Stomach (tissue), 8 donors: ENCODE measurements at regions not wholly inside any gene's neighbourhood (a gene's known extent, or its start where the extent isn't known, plus 50 kb on each side); places are given as distances from the start of the nearest gene placed in this dataset.

ENCODE experiments used
- DNase-seq, 2 donors: peaks; one replicate each; pipeline versions ENCODE4 v3.0.0 to v3.0.0-alpha.2; 2013 to 2019
- H3K27ac ChIP-seq, 5 donors: fragments of 200-600 bp in 4 of 5; sonication (generic) in 4 of 5; one replicate each; pipeline ENCODE4 v1.5.1; 2013 to 2019; ENCODE audit warnings: mild to moderate bottlenecking in 1 of 5, moderate library complexity in 1 of 5
- H3K27me3 ChIP-seq, 3 donors: fragments of 200-600 bp; sonication (generic); one replicate each; pipeline ENCODE4 v1.5.1; 2017 to 2019; ENCODE audit warnings: mixed run types in 1 of 3
- H3K36me3 ChIP-seq, 4 donors: fragments of 200-600 bp; sonication (generic); 1 replicate in 3 of 4; 2 replicates in 1 of 4; pipeline ENCODE4 v1.5.1; 2016 to 2019
- H3K4me1 ChIP-seq, 4 donors: fragments of 200-600 bp; sonication (generic); one replicate each; pipeline ENCODE4 v1.5.1; 2016 to 2019
- H3K4me3 ChIP-seq, 4 donors: fragments of 200-600 bp; sonication (generic) in 3 of 4; one replicate each; pipeline ENCODE4 v1.5.1; 2016 to 2019; ENCODE audit warnings: mild to moderate bottlenecking in 1 of 4
- H3K9me3 ChIP-seq, 4 donors: fragments of 200-600 bp; sonication (generic); one replicate each; pipeline ENCODE4 v1.5.1; 2016 to 2019
- EP300 ChIP-seq: sonication (generic); formaldehyde crosslinking; IDR thresholded peaks from one replicate; pipeline ENCODE4 v1.6.1; 2017; ENCODE audit warnings: antibody characterized with exemption
- POLR2A ChIP-seq, 4 donors: fragments of 450-650 bp; IDR thresholded peaks; one replicate each; pipeline ENCODE4 v1.6.1; 2016; ENCODE audit warnings: antibody characterized with exemption in 4 of 4, control low read depth in 2 of 4, mild to moderate bottlenecking in 1 of 4, moderate library complexity in 1 of 4
- POLR2AphosphoS5 ChIP-seq, 3 donors: sonication (generic); formaldehyde crosslinking; IDR thresholded peaks; one replicate each; pipeline ENCODE4 v1.6.1; 2016; ENCODE audit warnings: antibody characterized with exemption in 3 of 3
- WGBS, 5 donors: extraction: QIAGEN DNeasy Blood & Tissue Kit in 3 of 5; methylation state at CpG; one replicate each; pipeline versions ENCODE4 v1.1.5 to v1.1.7; 2013 to 2018; 5-methylcytosine and 5-hydroxymethylcytosine counted together
- intact Hi-C: fragments of 100-400 bp; cut with DNase I; formaldehyde crosslinking; loops from one replicate; pipeline ENCODE4 v1.15.1; 2023; ENCODE audit warnings: low total_unique reads
- TF ChIP-seq, protein P1 (sequence below), 7 experiments: fragments of 450-650 bp in 4 of 7; fragments of 200-600 bp in 3 of 7; sonication (generic) in 3 of 7; IDR thresholded peaks; one replicate each; pipeline ENCODE4 v1.5.1; 2016 to 2019; ENCODE audit warnings: antibody characterized with exemption in 7 of 7, control low read depth in 2 of 7, mild to moderate bottlenecking in 1 of 7
- donor health status: healthy with polysubstance abuse.
- donor health status: Bipolar disorder and iron deficiency.
- donor health status: healthy.

DNA sequence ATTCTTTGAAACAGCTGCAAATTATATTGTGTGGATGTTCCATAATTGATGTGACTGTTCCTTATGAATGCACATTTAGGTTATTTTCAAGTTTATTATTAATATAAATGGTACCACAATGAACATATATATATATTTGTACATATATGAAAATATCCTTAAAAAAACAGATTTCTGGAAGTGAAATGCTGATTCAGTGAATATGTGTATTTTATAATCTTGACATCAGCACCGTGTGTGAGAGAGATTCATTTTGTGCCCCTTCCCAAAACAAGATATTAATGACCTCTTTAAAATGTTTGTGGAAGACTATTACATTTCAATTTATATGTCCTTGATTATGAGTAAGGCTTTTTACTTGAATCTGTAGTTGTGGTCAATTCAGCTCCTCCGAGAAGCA lies 75.7 kb upstream of the PTPRT start:
- DNase-seq, result no peak
- intact Hi-C loops, result no loop called here
- peaks cover 0 to 6% (median 0%) of the 10 kb centered on the region in 3 donors for H3K27me3 ChIP-seq
- H3K9me3 ChIP-seq, result no peaks in the 10 kb centered on the region
- no peaks in the 10 kb centered on the region for H3K4me1 ChIP-seq
- 49 to 67% (median 61%) methylated on average over 2 of the region's 2 CpGs for WGBS, 5 donors
- no peak overlapping the region for H3K27ac ChIP-seq
- TF ChIP-seq, protein P1, sequence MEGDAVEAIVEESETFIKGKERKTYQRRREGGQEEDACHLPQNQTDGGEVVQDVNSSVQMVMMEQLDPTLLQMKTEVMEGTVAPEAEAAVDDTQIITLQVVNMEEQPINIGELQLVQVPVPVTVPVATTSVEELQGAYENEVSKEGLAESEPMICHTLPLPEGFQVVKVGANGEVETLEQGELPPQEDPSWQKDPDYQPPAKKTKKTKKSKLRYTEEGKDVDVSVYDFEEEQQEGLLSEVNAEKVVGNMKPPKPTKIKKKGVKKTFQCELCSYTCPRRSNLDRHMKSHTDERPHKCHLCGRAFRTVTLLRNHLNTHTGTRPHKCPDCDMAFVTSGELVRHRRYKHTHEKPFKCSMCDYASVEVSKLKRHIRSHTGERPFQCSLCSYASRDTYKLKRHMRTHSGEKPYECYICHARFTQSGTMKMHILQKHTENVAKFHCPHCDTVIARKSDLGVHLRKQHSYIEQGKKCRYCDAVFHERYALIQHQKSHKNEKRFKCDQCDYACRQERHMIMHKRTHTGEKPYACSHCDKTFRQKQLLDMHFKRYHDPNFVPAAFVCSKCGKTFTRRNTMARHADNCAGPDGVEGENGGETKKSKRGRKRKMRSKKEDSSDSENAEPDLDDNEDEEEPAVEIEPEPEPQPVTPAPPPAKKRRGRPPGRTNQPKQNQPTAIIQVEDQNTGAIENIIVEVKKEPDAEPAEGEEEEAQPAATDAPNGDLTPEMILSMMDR (IDR thresholded peaks at IDR 0.05), result no peak
- TF ChIP-seq EP300 (no peak), POLR2A (IDR thresholded peaks at IDR 0.05) (no peak), POLR2AphosphoS5 (IDR thresholded peaks at IDR 0.05) (no peak)
- H3K4me3 ChIP-seq, result no peak overlapping the region
- no peaks in the 10 kb centered on the region for H3K36me3 ChIP-seq

DNA sequence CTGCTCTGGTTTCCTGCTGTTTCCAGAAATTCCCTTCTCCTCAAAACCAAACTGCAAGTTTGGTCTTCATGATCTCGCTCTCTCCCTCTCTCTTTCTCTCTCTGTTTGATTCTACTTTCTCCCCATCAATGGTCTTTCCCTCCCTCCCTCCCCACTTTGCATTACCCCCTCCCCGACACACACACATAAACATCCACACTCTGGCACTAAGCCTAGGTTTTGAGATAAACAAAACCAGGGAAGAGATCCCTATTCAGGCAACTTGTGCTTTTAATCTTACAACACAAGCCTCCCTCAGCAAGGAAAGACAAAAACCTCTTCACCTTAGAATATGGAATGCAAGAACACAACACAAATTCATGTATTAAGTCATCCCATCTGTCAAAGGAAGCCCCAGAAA lies 73.5 kb upstream of the PTPRT start:
- H3K27me3 ChIP-seq, result peaks cover 0 to 6% (median 0%) of the 10 kb centered on the region in 3 donors
- intact Hi-C loops, result no loop called here
- WGBS, 5 donors, result 51 to 57% (median 55%) methylated on average over 2 of the region's 2 CpGs
- no peaks in the 10 kb centered on the region for H3K9me3 ChIP-seq
- H3K27ac ChIP-seq, result no peak overlapping the region
- DNase-seq, result peak in 1 of 2 donors; percentile 6
- no peaks in the 10 kb centered on the region for H3K36me3 ChIP-seq
- H3K4me1 ChIP-seq, result no peaks in the 10 kb centered on the region
- no peak overlapping the region for H3K4me3 ChIP-seq
- TF ChIP-seq POLR2AphosphoS5 (IDR thresholded peaks at IDR 0.05) (no peak), POLR2A (IDR thresholded peaks at IDR 0.05) (no peak), EP300 (no peak)
- TF ChIP-seq, protein P1 (IDR thresholded peaks at IDR 0.05), result no peak

DNA sequence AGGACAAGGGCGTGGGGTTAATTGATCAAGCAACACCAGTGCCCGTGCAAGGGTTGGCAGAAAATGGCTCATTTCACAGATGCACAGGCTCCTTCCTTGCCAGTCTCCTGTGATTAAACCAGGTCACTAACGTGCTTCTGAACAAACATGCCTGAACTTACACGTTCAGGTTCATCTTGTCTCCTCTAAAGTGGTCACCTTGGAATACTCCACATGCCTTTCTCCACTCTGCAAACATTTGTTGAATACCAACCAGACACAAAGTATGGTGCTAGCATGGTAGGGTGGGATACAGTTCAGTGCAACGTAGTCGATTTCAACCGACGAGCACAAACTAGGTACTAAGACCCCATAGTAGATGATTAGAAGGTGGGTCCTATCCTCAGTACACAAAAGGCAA lies 72.6 kb upstream of the PTPRT start:
- no peak overlapping the region for H3K27ac ChIP-seq
- H3K9me3 ChIP-seq, result no peaks in the 10 kb centered on the region
- H3K36me3 ChIP-seq, result no peaks in the 10 kb centered on the region
- no peaks in the 10 kb centered on the region for H3K4me1 ChIP-seq
- no peaks in the 10 kb centered on the region for H3K27me3 ChIP-seq
- no peak for TF ChIP-seq POLR2A (IDR thresholded peaks at IDR 0.05)
- TF ChIP-seq POLR2AphosphoS5 (IDR thresholded peaks at IDR 0.05), result no peak
- no peak for TF ChIP-seq EP300
- TF ChIP-seq, protein P1 (IDR thresholded peaks at IDR 0.05), result no peak
- intact Hi-C loops, result no loop called here
- 73 to 86% (median 76%) methylated on average over 8 of the region's 8 CpGs for WGBS, 5 donors
- no peak for DNase-seq
- H3K4me3 ChIP-seq, result no peak overlapping the region

DNA sequence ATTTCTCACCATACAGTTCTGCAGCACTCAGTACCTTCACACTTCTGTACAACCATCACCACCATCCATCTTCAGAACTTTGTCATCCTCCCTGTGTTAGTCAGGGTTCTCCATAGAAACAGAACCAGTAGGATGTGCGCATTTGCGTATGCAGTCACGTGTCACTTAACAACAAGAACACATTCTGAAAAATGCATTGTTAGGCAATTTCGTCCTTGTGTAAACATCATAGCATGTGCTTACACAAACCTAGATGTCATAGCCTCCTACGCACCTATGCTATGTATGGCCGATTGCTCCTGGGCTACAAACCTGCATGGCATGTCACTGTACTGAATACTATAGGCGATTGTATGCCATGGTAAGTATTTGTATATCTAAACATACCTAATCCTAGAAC lies 66.2 kb upstream of the PTPRT start:
- 65 to 83% (median 81%) methylated on average over 7 of the region's 7 CpGs for WGBS, 5 donors
- intact Hi-C loops, result no loop called here
- Histone ChIP-seq H3K9me3 (no peaks in the 10 kb centered on the region), H3K27me3 (peaks cover 0 to 4% (median 0%) of the 10 kb centered on the region in 3 donors), H3K27ac (no peak overlapping the region), H3K36me3 (no peaks in the 10 kb centered on the region), H3K4me1 (no peaks in the 10 kb centered on the region), H3K4me3 (no peak overlapping the region)
- peak in 1 of 2 donors; percentile 4 for DNase-seq
- TF ChIP-seq EP300 (no peak), POLR2AphosphoS5 (IDR thresholded peaks at IDR 0.05) (no peak)
- TF ChIP-seq, protein P1 (IDR thresholded peaks at IDR 0.05), result no peak
